HepG2 (cell line): ENCODE measurements at regions not wholly inside any gene's neighbourhood (a gene's known extent, or its start where the extent isn't known, plus 50 kb on each side); places are given as distances from the start of the nearest gene placed in this dataset.

Source experiments
- BHLHE40 ChIP-seq: IDR thresholded peaks from 2 replicates; pipeline ENCODE4 v1.6.1; 2011; ENCODE audit warnings: low read length, improper control_type of control experiment
- KIAA2018 ChIP-seq: sonication (generic); formaldehyde crosslinking; IDR thresholded peaks from 2 replicates; pipeline ENCODE4 v1.5.0; 2020; ENCODE audit warnings: mild to moderate bottlenecking, missing genetic modification reagents, borderline replicate concordance
- MEIS1 ChIP-seq: sonication (generic); formaldehyde crosslinking; IDR thresholded peaks from 2 replicates; pipeline ENCODE4 v1.9.0; 2021; ENCODE audit warnings: mild to moderate bottlenecking, missing genetic modification reagents, moderate library complexity, borderline replicate concordance
- NCOR1 ChIP-seq: fragments of 200-600 bp; sonication (generic); IDR thresholded peaks from 2 replicates; pipeline ENCODE4 v1.7.0; 2017; ENCODE audit warnings: antibody characterized with exemption, low read length, borderline replicate concordance
- NFE2 ChIP-seq: sonication (generic); formaldehyde crosslinking; IDR thresholded peaks from 2 replicates; pipeline ENCODE4 v1.4.0; 2020; ENCODE audit warnings: missing genetic modification reagents
- PCBP1 ChIP-seq: fragments of 200-400 bp; formaldehyde crosslinking; IDR thresholded peaks from 2 replicates; pipeline ENCODE4 v1.6.1; 2017; ENCODE audit warnings: mild to moderate bottlenecking, low read depth, low read length, borderline replicate concordance
- PRMT3 ChIP-seq: sonication (generic); formaldehyde crosslinking; IDR thresholded peaks from 2 replicates; pipeline ENCODE4 v1.8.1; 2022; ENCODE audit warnings: low read depth, mild to moderate bottlenecking, moderate library complexity, missing genetic modification reagents, borderline replicate concordance
- ZC3H4 ChIP-seq: sonication (generic); formaldehyde crosslinking; IDR thresholded peaks from 2 replicates; pipeline ENCODE4 v1.4.0; 2020; ENCODE audit warnings: missing genetic modification reagents, borderline replicate concordance
- ZMYM2 ChIP-seq: sonication (generic); formaldehyde crosslinking; IDR thresholded peaks from 2 replicates; pipeline ENCODE4 v1.8.0; 2022; ENCODE audit warnings: mild to moderate bottlenecking, missing genetic modification reagents
- ZNF598 ChIP-seq: sonication (generic); formaldehyde crosslinking; IDR thresholded peaks from 2 replicates; pipeline ENCODE4 v1.5.1; 2020; ENCODE audit warnings: mild to moderate bottlenecking, missing genetic modification reagents, borderline replicate concordance
- ZNF652 ChIP-seq: IDR thresholded peaks from 2 replicates; pipeline ENCODE4 v1.6.1; 2016; ENCODE audit warnings: low read depth, borderline replicate concordance
- ZNF883 ChIP-seq: sonication (generic); formaldehyde crosslinking; IDR thresholded peaks from 2 replicates; pipeline ENCODE4 v1.5.1; 2020; ENCODE audit warnings: mild to moderate bottlenecking, missing genetic modification reagents; ENCODE audit errors: not compliant biosample characterization
- TF ChIP-seq, protein P1 (sequence below): IDR thresholded peaks from 2 replicates; pipeline ENCODE4 v1.6.1; 2016; ENCODE audit warnings: low read depth, missing genetic modification reagents, missing compliant biosample characterization

GRCh38 chr17:72447251-72447640, 326.4 kb downstream of the SOX9 start (continued):
- no peak for TF ChIP-seq KIAA2018 (CRISPR knock-in tag)
- TF ChIP-seq PCBP1 = no peak
- no peak for TF ChIP-seq ZNF598 (CRISPR knock-in tag)
- no peak for TF ChIP-seq BHLHE40
- TF ChIP-seq, protein P1, sequence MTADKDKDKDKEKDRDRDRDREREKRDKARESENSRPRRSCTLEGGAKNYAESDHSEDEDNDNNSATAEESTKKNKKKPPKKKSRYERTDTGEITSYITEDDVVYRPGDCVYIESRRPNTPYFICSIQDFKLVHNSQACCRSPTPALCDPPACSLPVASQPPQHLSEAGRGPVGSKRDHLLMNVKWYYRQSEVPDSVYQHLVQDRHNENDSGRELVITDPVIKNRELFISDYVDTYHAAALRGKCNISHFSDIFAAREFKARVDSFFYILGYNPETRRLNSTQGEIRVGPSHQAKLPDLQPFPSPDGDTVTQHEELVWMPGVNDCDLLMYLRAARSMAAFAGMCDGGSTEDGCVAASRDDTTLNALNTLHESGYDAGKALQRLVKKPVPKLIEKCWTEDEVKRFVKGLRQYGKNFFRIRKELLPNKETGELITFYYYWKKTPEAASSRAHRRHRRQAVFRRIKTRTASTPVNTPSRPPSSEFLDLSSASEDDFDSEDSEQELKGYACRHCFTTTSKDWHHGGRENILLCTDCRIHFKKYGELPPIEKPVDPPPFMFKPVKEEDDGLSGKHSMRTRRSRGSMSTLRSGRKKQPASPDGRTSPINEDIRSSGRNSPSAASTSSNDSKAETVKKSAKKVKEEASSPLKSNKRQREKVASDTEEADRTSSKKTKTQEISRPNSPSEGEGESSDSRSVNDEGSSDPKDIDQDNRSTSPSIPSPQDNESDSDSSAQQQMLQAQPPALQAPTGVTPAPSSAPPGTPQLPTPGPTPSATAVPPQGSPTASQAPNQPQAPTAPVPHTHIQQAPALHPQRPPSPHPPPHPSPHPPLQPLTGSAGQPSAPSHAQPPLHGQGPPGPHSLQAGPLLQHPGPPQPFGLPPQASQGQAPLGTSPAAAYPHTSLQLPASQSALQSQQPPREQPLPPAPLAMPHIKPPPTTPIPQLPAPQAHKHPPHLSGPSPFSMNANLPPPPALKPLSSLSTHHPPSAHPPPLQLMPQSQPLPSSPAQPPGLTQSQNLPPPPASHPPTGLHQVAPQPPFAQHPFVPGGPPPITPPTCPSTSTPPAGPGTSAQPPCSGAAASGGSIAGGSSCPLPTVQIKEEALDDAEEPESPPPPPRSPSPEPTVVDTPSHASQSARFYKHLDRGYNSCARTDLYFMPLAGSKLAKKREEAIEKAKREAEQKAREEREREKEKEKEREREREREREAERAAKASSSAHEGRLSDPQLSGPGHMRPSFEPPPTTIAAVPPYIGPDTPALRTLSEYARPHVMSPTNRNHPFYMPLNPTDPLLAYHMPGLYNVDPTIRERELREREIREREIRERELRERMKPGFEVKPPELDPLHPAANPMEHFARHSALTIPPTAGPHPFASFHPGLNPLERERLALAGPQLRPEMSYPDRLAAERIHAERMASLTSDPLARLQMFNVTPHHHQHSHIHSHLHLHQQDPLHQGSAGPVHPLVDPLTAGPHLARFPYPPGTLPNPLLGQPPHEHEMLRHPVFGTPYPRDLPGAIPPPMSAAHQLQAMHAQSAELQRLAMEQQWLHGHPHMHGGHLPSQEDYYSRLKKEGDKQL (CRISPR knock-in tag) = peak; percentile 96
- TF ChIP-seq PRMT3 (CRISPR knock-in tag) = no peak
- no peak for TF ChIP-seq ZNF883 (CRISPR knock-in tag)
- TF ChIP-seq ZNF652 = peak; percentile 89
- TF ChIP-seq MEIS1 (CRISPR knock-in tag) = peak; percentile 79; the same call in 1 of the 2 replicates
- no peak for TF ChIP-seq NFE2 (CRISPR knock-in tag)
- TF ChIP-seq ZC3H4 (CRISPR knock-in tag) = no peak
- TF ChIP-seq NCOR1 = peak; percentile 66; the same call in 1 of the 2 replicates
- 0 out of 2 replicates have a peak, but pooled peaks have one; percentile 44 for TF ChIP-seq ZMYM2 (CRISPR knock-in tag)
